H1 (cell line): ENCODE measurements at regions not wholly inside any gene's neighbourhood (a gene's known extent, or its start where the extent isn't known, plus 50 kb on each side); places are given as distances from the start of the nearest gene placed in this dataset.
A peak's percentile ranks its signal among the peaks of the same experiment; 100 is the strongest.

Source experiments
- CTCF ChIA-PET: fragments of 300-600 bp; sonication (Branson Sonifier 250); formaldehyde crosslinking; loops from one replicate; lab custom pipeline; 2021; ENCODE audit not compliant: partially characterized antibody; lab: Charles Lee
- POLR2A ChIA-PET: fragments of 300-600 bp; sonication (Branson Sonifier 250); formaldehyde crosslinking; loops from one replicate; lab custom pipeline; 2021; ENCODE audit warnings: inconsistent platforms; ENCODE audit not compliant: partially characterized antibody; lab: Charles Lee
- DNase-seq, 2 experiments: peaks; one replicate each; pipeline versions ENCODE4 v3.0.0 to v3.0.0-alpha.2; 2010 to 2022; ENCODE audit warnings: low spot score in 2 of 2, low read depth in 1 of 2, mixed read lengths in 1 of 2
- FAIRE-seq: peaks from 2 replicates; lab custom pipeline; 2011; peaks lifted over from hg19 to GRCh38; lab: Jason Lieb, UNC
- H2AFZ ChIP-seq: 2 replicates; pipeline ENCODE4 v1.8.1; 2012; ENCODE audit warnings: low read length, inconsistent platforms
- H2AK5ac ChIP-seq: 2 replicates; pipeline ENCODE4 v1.6.1; 2013; ENCODE audit warnings: low read depth, low read length
- H2BK120ac ChIP-seq: replicated peaks from 2 replicates; pipeline ENCODE3; 2013; ENCODE audit warnings: low read depth, low read length, inconsistent platforms
- H2BK12ac ChIP-seq: 2 replicates; pipeline ENCODE4 v1.6.1; 2013; ENCODE audit warnings: low read depth, low read length
- H2BK15ac ChIP-seq: 2 replicates; pipeline ENCODE4 v1.6.1; 2013; ENCODE audit warnings: low read length
- H2BK20ac ChIP-seq: 2 replicates; pipeline ENCODE4 v1.6.1; 2013; ENCODE audit warnings: low read length
- H2BK5ac ChIP-seq: 2 replicates; pipeline ENCODE4 v1.6.1; 2013; ENCODE audit warnings: low read depth, low read length
- H3K14ac ChIP-seq: 2 replicates; pipeline ENCODE4 v1.6.1; 2013; ENCODE audit warnings: inconsistent platforms; ENCODE audit not compliant: insufficient read length
- H3K18ac ChIP-seq: 2 replicates; pipeline ENCODE4 v1.6.1; 2013; ENCODE audit warnings: low read length; ENCODE audit errors: extremely low read depth
- H3K23ac ChIP-seq: 2 replicates; pipeline ENCODE4 v1.6.1; 2013; ENCODE audit warnings: inconsistent platforms; ENCODE audit not compliant: insufficient read length
- H3K23me2 ChIP-seq: 2 replicates; pipeline ENCODE4 v1.6.1; 2013; ENCODE audit warnings: low read depth, low read length
- H3K27ac ChIP-seq: 2 replicates; pipeline ENCODE4 v1.6.1; 2011; ENCODE audit warnings: low read depth, low read length, inconsistent platforms
- H3K27me3 ChIP-seq, 4 experiments: replicated peaks in 1 of 4; 1 replicate in 1 of 4; 2 replicates in 3 of 4; pipeline versions ENCODE4 v1.6.1 to v1.8.1; 2011 to 2013; ENCODE audit warnings: low read length in 3 of 4, mild to moderate bottlenecking in 3 of 4, inconsistent platforms in 2 of 4, mixed read lengths in 2 of 4, moderate library complexity in 1 of 4; ENCODE audit not compliant: control insufficient read depth in 3 of 4, insufficient read depth in 3 of 4; ENCODE audit errors: extremely low read depth in 1 of 4
- H3K36me3 ChIP-seq, 4 experiments: 2 replicates each; pipeline versions ENCODE4 v1.6.1 to v1.8.1; 2011 to 2013; ENCODE audit warnings: mild to moderate bottlenecking in 4 of 4, low read length in 3 of 4, moderate library complexity in 2 of 4, control low read depth in 1 of 4, inconsistent platforms in 1 of 4; ENCODE audit not compliant: insufficient read depth in 4 of 4, control insufficient read depth in 2 of 4
- H3K4ac ChIP-seq: replicated peaks from 2 replicates; pipeline ENCODE3; 2013; ENCODE audit warnings: low read length, low read depth, mixed read lengths, inconsistent platforms; ENCODE audit not compliant: insufficient read length
- H3K4me1 ChIP-seq, 4 experiments: replicated peaks in 1 of 4; 1 replicate in 1 of 4; 2 replicates in 3 of 4; pipeline versions ENCODE4 v1.6.1 to v1.8.1; 2011 to 2013; ENCODE audit warnings: low read length in 3 of 4, inconsistent platforms in 2 of 4, mixed read lengths in 1 of 4; ENCODE audit not compliant: insufficient read depth in 4 of 4, control insufficient read depth in 3 of 4
- H3K4me2 ChIP-seq, 2 experiments: 2 replicates each; pipeline versions ENCODE4 v1.6.1 to v1.8.1; 2011 to 2013; ENCODE audit warnings: low read depth in 2 of 2, low read length in 2 of 2, control low read depth in 1 of 2, inconsistent platforms in 1 of 2, mild to moderate bottlenecking in 1 of 2; ENCODE audit not compliant: insufficient read depth in 1 of 2
- H3K4me3 ChIP-seq, 4 experiments: fragments of 200-600, 300-600 bp in 1 of 4; sonication (generic), shearing (Covaris generic), sonication (Bioruptor Twin) in 1 of 4; 2 replicates each; pipeline versions ENCODE4 v1.5.1 to v1.8.1; 2011 to 2016; ENCODE audit warnings: low read length in 4 of 4, low read depth in 3 of 4, control low read depth in 2 of 4, inconsistent platforms in 2 of 4, mild to moderate bottlenecking in 2 of 4, mixed read lengths in 1 of 4, moderate library complexity in 1 of 4; ENCODE audit not compliant: insufficient read depth in 2 of 4; ENCODE audit errors: extremely low read depth in 1 of 4
- H3K56ac ChIP-seq: replicated peaks from 2 replicates; pipeline ENCODE3; 2013; ENCODE audit warnings: low read depth, mild to moderate bottlenecking, mixed read lengths, low read length, inconsistent platforms; ENCODE audit not compliant: insufficient read length
- H3K79me1 ChIP-seq: 2 replicates; pipeline ENCODE4 v1.6.1; 2013; ENCODE audit warnings: low read depth, low read length, control low read depth
- H3K79me2 ChIP-seq, 2 experiments: 2 replicates each; pipeline versions ENCODE4 v1.6.1 to v1.8.1; 2012 to 2013; ENCODE audit warnings: low read length in 2 of 2, mild to moderate bottlenecking in 2 of 2, inconsistent platforms in 1 of 2; ENCODE audit not compliant: insufficient read depth in 2 of 2, control insufficient read depth in 1 of 2
- H3K9ac ChIP-seq, 4 experiments: replicated peaks in 1 of 4; 1 replicate in 1 of 4; 2 replicates in 3 of 4; pipeline versions ENCODE4 v1.6.1 to v1.8.1; 2011 to 2013; ENCODE audit warnings: low read depth in 3 of 4, low read length in 3 of 4, control low read depth in 2 of 4, mild to moderate bottlenecking in 2 of 4, moderate library complexity in 2 of 4, inconsistent platforms in 1 of 4; ENCODE audit errors: extremely low read depth in 1 of 4
- H3K9me3 ChIP-seq, 2 experiments: 2 replicates each; pipeline versions ENCODE4 v1.6.1 to v1.8.1; 2012 to 2013; ENCODE audit warnings: mild to moderate bottlenecking in 2 of 2, moderate library complexity in 2 of 2, control low read depth in 1 of 2, inconsistent platforms in 1 of 2, low read depth in 1 of 2, low read length in 1 of 2, mixed read lengths in 1 of 2; ENCODE audit not compliant: insufficient read depth in 2 of 2
- H4K20me1 ChIP-seq, 2 experiments: replicated peaks in 1 of 2; 2 replicates each; pipeline versions ENCODE3 to v1.8.1; 2011 to 2013; ENCODE audit warnings: inconsistent platforms in 2 of 2, low read length in 2 of 2, mild to moderate bottlenecking in 1 of 2; ENCODE audit not compliant: insufficient read depth in 2 of 2, control insufficient read depth in 1 of 2
- H4K5ac ChIP-seq: 2 replicates; pipeline ENCODE4 v1.6.1; 2013; ENCODE audit warnings: low read length, low read depth, mixed read lengths, inconsistent platforms; ENCODE audit not compliant: insufficient read length
- H4K8ac ChIP-seq: 2 replicates; pipeline ENCODE4 v1.8.0; 2013; ENCODE audit warnings: mild to moderate bottlenecking, moderate library complexity, low read length, inconsistent platforms; ENCODE audit not compliant: insufficient read depth; ENCODE audit errors: extremely low read depth
- H4K91ac ChIP-seq: replicated peaks from 2 replicates; pipeline ENCODE3; 2013; ENCODE audit warnings: low read length, mixed read lengths, inconsistent platforms; ENCODE audit not compliant: insufficient read length
- BCL11A ChIP-seq, 2 experiments: IDR thresholded peaks; one replicate each; pipeline ENCODE4 v1.6.1; 2011; ENCODE audit warnings: low read depth in 2 of 2, low read length in 2 of 2, mild to moderate bottlenecking in 2 of 2
- RAD21 ChIP-seq, 2 experiments: IDR thresholded peaks in 1 of 2; conservative IDR thresholded peaks in 1 of 2; 2 replicates each; pipeline ENCODE4 v1.6.1; 2011; ENCODE audit warnings: low read depth in 2 of 2, low read length in 2 of 2, improper control_type of control experiment in 1 of 2, inconsistent platforms in 1 of 2, mild to moderate bottlenecking in 1 of 2, moderate library complexity in 1 of 2
- RFX5 ChIP-seq: IDR thresholded peaks from 2 replicates; pipeline ENCODE4 v1.6.1; 2011; ENCODE audit warnings: low read depth, low read length, improper control_type of control experiment, borderline replicate concordance
- YY1 ChIP-seq: IDR thresholded peaks from 2 replicates; pipeline ENCODE4 v1.6.1; 2011; ENCODE audit warnings: low read depth, mild to moderate bottlenecking, low read length
- WGBS, 2 experiments: shearing (Covaris generic) in 1 of 2; methylation state at CpG; one replicate each; pipeline versions ENCODE4 v1.1.6 to v1.1.7; 2013 to 2015; ENCODE audit warnings: low lambda C conversion rate in 2 of 2, mixed read lengths in 2 of 2, inconsistent platforms in 1 of 2, low coverage in 1 of 2, missing lambda C conversion rate in 1 of 2; ENCODE audit not compliant: insufficient replicate concordance in 2 of 2, insufficient coverage in 1 of 2, insufficient read length in 1 of 2; ENCODE audit errors: extremely low coverage in 1 of 2, missing lambda C conversion rate in 1 of 2; 5-methylcytosine and 5-hydroxymethylcytosine counted together
- TF ChIP-seq, protein P1 (sequence below), 3 experiments: IDR thresholded peaks; 1 replicate in 2 of 3; 2 replicates in 1 of 3; pipeline versions ENCODE4 v1.5.1 to v1.6.1; 2011; ENCODE audit warnings: low read length in 3 of 3, mild to moderate bottlenecking in 3 of 3, inconsistent platforms in 2 of 3, low read depth in 1 of 3, moderate library complexity in 1 of 3; ENCODE audit not compliant: insufficient read depth in 1 of 3; ENCODE audit errors: control extremely low read depth in 1 of 3

DNA sequence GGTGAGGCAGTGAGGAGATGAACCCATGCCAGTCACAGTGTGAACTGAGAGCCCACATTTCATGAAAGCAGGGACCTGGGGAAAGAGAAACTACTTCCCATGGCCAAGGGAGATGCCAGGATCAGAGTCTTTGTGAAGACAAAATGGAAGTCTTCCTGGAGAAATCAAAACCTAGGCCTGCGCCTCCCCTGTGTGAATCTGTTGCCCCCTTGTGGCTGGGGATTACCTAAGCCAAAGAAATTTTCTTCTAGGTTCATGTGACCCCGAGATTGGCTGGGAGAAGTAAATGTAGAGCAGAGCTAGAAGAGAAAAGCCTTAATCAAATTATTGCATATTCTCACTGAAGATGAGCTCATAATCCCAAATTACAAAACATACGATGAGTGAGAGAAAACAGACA, 1075.3 kb downstream of the TBC1D22A start:
- peak overlapping the region; percentile 40 for H3K4ac ChIP-seq
- peak overlapping the region; percentile 22 for H4K91ac ChIP-seq
- H2AFZ ChIP-seq = peak overlapping the region; percentile 97
- no peak overlapping the region for H2BK120ac ChIP-seq
- no peak overlapping the region for H2BK15ac ChIP-seq
- H4K8ac ChIP-seq = no peak overlapping the region
- peak overlapping the region; percentile 65; the same call in 1 of the 2 replicates for H2BK12ac ChIP-seq
- TF ChIP-seq RAD21 (IDR thresholded peaks at IDR 0.05 in 1 of 2, conservative IDR thresholded peaks at IDR 0.05 in 1 of 2; ENCODE audit: low read depth in 2 of 2, low read length in 2 of 2) (peak; percentile 89 to 94), RFX5 (no peak), YY1 (peak; percentile 88), BCL11A (IDR thresholded peaks at IDR 0.05; ENCODE audit: low read depth in 2 of 2, low read length in 2 of 2) (no peak)
- TF ChIP-seq, protein P1, sequence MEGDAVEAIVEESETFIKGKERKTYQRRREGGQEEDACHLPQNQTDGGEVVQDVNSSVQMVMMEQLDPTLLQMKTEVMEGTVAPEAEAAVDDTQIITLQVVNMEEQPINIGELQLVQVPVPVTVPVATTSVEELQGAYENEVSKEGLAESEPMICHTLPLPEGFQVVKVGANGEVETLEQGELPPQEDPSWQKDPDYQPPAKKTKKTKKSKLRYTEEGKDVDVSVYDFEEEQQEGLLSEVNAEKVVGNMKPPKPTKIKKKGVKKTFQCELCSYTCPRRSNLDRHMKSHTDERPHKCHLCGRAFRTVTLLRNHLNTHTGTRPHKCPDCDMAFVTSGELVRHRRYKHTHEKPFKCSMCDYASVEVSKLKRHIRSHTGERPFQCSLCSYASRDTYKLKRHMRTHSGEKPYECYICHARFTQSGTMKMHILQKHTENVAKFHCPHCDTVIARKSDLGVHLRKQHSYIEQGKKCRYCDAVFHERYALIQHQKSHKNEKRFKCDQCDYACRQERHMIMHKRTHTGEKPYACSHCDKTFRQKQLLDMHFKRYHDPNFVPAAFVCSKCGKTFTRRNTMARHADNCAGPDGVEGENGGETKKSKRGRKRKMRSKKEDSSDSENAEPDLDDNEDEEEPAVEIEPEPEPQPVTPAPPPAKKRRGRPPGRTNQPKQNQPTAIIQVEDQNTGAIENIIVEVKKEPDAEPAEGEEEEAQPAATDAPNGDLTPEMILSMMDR (IDR thresholded peaks at IDR 0.05; ENCODE audit: control extremely low read depth in 1 of 3, insufficient read depth in 1 of 3, low read depth in 1 of 3, low read length in 3 of 3) = peak; percentile 43 to 76 (median 74)
- H3K4me3 ChIP-seq = no peak overlapping the region
- no peaks in the 10 kb centered on the region for H3K23me2 ChIP-seq
- no peaks in the 10 kb centered on the region for H3K36me3 ChIP-seq
- H2BK20ac ChIP-seq = 0 out of 2 replicates have a peak overlapping the region, but pooled peaks have one; percentile 32
- ChIA-PET CTCF (interaction anchor here (0.5 to 1.9 kb wide), 20 partner anchors 8 to 1011 kb away, joined by 3 to 8 read pairs (median 4); no protein-coding TSS in a partner anchor), POLR2A (no interaction called here)
- WGBS, 2 experiments = 41% methylated on average over 3 of the region's 3 CpGs; no CpG with 5 or more reads in 1 of the 2 experiments
- FAIRE-seq = peak; percentile 66
- H2BK5ac ChIP-seq = no peak overlapping the region
- no peak overlapping the region for H3K23ac ChIP-seq
- H4K20me1 ChIP-seq = no peaks in the 10 kb centered on the region
- H3K27ac ChIP-seq = no peak overlapping the region
- H4K5ac ChIP-seq = no peak overlapping the region
- H3K4me1 ChIP-seq = no peaks in the 10 kb centered on the region; a peak in 1 of 7 replicates
- H3K9me3 ChIP-seq = no peaks in the 10 kb centered on the region
- H3K4me2 ChIP-seq = no peak overlapping the region
- no peak overlapping the region for H3K14ac ChIP-seq
- no peak overlapping the region for H3K9ac ChIP-seq
- no peaks in the 10 kb centered on the region; a peak in 1 of 7 replicates for H3K27me3 ChIP-seq
- no peaks in the 10 kb centered on the region for H3K79me1 ChIP-seq
- peak; percentile 17 to 57 for DNase-seq
- H3K18ac ChIP-seq = no peak overlapping the region
- no peak overlapping the region for H2AK5ac ChIP-seq
- no peak overlapping the region for H3K56ac ChIP-seq
- no peaks in the 10 kb centered on the region for H3K79me2 ChIP-seq
